DMS79 (cell line): ENCODE measurements at regions not wholly inside any gene's neighbourhood (a gene's known extent, or its start where the extent isn't known, plus 50 kb on each side); places are given as distances from the start of the nearest gene placed in this dataset.

Experiments used
- DNase-seq: peaks from one replicate; lab custom pipeline; 2025; lab: John Stamatoyannopoulos, UW

DNA sequence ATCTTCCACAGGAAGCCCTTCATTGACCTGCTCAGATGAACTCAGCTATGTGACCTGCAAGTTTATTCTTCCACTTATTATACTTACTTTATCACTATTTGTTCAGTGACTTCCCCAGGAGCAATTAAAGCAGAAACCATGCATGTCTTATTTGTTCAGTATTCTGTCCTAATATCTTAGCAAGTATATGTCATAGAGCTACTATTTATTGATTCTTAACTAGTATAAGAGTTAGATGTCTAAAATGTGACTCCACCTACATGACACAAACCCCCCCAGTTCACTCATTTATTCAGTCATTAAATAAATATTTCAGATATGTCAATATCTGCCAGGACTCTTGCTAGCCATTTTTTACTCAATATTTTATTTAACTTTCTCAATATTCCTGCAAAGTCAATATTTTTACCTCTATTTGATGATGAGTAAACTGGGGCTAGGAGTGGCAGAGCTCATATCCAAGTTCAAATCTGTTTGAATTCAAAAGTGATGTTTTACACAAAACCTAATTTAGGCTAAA, 469.0 kb upstream of the USP24 start:
- no peak for DNase-seq

DNA sequence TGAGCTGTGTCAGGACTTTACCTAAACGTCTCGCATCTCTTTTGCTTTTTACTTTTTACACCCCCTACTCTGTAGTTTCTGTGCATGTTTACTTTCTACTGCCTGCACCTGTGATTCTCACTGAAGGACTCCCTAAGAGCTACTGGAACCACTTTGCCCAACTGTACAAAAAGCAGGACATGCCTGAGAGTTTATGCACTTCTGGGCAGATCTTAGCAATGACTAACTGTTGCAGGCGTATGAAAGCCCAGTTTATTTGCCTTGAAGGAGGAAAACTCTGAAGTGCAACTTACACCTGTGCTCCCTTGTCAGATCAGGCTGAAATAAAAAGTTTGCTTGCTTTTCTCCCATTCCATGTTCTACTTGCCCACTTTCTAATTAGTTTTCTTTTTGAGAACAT, 467.0 kb upstream of the USP24 start:
- DNase-seq, result peak; percentile 17

DNA sequence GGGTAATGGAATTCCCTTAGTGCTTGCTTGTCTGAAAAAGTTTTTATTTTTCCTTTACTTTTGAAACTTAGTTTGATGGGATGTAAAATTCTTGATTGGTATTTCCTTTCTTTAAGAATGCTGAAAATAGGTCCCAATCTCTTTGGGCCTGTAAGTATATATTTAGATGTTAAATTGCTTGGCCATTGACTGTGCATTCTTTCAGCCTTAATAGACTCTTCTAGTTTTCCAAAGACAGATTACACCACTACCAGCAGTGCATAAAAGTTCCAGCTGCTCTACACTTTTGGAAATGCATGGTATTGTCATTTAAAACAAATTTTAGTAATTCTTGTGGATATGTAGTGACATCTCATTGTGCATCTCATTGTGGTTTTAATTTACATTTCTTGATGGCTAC, 464.8 kb upstream of the USP24 start:
- DNase-seq, result no peak

DNA sequence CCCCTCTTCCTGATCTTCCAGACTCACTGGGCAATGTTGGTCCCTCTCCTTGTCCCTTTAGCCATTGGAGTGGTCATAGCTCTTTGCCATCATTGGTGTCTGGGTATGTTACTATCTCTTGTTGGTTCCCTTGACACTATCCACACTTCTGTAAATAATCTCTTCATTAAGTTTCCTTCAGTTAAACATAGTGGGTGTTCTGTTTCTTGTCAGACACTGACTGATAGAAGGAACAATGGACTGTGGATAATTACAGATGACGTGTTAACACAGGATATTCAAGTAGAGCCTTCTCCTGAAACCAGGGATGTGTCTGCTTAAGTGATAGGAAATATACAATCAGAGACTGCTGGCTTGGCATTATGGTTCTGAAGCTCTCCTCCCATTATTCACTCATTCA, 458.3 kb upstream of the USP24 start:
- DNase-seq, result no peak

DNA sequence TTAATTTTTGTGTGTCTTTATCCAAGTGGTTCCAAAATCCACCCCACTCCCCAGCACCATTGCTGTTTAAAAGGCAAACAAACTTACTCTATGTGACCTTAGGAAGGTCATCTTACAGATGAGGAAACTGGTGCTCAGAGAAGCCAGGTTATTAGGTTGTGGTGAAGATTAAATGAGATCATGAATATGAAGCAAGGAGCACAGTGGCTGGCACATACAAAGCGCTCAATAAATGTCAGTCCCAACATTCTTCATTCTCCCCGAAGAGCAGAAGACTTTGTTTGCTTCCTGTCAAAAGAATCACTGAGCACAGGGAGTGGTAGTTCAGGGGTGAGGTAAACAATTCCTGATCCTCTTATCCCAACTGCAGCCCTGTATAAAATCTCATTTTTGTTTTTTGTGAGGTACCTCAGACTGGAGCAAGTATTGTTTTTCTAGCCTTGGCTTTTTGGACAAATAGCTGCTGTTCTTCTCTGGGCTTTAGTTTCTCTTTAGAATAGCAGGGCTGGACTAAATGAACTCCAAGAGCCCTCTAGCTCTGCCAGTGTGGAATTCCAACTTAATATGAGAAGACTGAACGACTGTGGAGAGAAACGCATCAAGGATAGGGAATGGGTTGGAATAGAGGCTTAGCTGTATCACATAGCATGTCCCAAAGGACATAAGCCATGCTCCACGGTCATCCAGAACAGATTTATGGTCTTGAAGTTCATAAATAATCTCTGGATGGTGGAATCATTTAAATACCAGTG, 455.3 kb upstream of the USP24 start:
- no peak for DNase-seq

DNA sequence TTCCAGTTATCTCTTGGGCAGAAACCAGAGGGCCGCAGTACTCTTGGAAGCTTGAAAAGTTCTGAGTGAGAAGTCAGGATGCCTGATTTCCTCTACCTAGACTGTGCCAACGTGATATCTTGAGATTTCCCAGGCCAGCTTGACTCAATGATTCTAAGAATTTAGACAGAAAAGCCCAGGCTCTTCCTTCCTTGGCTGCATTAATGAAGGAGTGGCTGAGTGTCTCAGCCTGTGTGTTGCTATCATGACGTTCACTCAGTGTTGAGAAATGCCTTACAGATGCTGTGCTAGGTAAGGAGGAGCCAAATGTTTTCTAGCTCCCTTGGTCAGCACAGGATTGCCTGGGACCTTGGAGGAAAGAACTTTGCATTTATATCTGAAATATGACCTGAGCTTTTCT, 454.1 kb upstream of the USP24 start:
- no peak for DNase-seq

DNA sequence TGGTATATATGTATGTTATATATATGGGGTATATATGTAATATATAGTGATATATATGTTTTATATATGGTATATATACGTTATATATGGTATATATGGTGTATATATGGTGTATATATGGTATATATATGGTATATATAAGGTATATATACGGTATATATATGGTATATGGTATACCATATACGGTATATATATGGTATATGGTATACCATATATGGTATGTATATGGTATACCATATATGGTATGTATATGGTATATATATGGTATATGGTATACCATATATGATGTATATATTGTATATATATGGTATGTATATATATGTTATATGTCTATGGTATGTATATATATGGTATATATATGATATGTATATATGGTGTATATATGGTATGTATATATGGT, 447.7 kb upstream of the USP24 start:
- DNase-seq, result no peak

DNA sequence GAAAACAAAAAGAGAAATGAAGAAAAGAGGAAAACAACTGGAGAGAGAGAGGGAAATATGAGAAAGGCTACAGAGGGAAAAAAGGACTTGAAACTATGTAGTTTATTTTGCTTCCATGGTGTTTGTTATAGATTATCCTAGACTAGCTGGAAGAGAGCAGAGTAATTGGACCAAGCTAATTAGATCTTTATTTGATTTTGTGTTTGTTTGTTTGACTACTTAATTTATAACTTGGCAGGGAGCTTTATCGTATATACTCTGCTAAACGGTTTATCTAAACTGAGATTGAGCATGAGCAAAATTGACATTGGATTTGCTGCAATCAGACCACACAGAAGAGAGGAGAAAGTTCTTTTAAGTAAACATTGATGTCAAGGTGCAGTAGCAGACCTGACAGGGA, 443.8 kb upstream of the USP24 start:
- DNase-seq, result no peak

DNA sequence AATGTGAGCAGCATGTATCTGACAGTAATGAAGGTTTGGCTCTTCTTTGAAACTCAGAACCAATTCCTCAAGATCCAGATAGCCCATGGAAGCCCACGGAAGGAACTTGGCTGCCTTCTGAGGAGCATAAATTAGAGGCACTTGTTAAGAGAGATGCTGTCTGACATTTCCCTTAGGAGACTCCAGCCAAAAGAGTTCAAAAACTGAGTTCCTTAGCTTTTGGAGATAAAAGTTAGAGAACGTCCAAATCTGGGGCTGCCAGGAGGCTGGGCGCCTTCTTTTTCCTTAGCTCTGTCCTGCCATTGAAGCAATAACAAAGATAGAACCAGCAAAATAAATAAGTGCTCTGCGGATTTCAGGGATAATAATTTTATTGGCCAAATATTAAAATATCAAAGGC, 439.6 kb upstream of the USP24 start:
- DNase-seq, result no peak

DNA sequence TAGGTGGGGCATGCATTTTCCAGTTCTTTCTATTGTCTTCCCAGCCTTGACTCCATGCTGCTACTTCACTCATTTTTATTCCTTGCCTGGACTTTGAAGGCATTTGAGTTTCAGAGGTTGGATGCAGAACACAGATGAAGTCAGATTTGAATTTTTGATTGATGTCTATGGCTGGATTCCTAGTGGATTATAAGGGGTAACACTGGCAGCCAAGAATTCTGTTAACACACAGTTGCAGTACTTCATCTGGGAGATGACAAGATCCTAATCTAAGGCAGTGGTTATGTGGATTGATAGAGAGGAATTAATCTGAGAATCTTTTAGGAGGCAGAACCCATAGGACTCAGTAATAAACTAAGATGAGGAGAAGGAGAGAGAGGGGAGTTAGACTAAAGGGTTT, 439.0 kb upstream of the USP24 start:
- DNase-seq, result no peak

DNA sequence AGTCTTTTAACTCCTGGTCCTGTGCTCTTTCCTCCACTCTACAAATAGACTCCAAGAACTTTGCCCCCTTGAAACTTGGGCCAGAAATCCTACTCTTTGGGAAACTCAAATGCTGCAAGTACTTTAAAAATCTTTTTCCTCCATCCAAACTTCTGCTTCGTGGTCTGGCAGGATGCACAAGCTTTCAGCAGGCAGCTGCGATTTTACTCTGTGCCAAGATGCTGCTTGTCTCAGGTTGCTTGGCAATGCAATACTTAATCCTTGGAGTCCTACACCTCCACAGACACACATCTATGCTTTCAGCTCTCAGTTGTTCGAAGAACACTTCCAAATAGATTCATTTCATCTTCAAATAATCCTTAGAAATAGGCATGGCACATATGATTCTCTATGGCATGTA, 435.3 kb upstream of the USP24 start:
- no peak for DNase-seq

DNA sequence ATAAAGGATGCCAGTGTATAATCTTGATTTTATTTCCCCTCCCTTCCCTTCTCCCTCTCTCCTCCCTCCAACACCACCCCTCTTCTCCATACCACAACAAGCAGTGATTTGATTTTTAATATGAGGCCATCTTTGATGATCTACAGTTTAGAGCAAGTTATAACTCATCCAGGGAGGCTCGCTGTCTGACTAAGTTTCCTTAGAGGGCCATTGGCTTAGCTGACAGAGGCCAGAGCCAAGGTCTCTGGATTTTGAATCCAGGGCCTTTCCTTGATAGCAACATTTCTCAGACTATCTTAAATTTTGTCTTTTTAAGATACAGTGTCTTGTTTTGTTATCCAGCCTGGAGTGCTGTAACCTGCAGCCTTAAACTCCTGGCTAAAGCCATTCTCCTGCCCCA, 431.0 kb upstream of the USP24 start:
- DNase-seq, result no peak

DNA sequence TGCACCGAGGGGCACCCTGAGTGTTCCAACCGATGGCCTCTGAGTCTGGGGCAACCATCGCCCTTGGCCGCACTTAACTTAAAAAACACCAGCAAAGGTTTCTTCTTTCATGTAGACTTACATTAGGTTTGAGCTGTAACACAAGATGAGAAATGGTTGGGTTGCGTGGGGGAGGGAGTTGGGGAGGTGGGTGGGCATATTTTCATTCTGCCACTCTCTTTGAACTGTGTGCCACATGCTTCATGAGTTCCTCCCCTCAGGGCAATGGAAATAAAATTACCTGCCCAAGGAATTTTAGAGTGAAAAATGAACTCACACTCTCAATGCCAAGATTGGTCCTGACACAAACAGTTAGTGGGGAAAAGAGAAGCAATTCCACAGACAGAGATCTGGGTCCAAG, 430.1 kb upstream of the USP24 start:
- no peak for DNase-seq

DNA sequence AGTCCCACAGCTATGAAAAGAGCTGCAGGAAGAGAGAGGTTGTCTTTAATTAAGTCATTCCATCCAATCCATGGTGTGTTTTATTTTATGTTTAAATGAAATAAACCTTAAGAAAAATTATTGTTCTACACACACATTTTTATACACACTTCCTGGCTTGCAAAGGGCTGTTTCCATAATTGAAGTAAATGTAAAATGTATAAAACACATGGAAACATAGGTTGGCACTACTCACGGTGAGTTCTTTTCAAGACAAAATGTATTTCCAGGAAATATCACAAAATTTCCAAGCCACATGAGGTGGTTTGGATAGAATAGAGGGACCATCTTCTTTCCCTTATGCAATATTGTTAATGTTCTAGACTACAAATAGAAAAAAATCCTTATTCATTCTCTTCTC, 426.8 kb upstream of the USP24 start:
- no peak for DNase-seq

DNA sequence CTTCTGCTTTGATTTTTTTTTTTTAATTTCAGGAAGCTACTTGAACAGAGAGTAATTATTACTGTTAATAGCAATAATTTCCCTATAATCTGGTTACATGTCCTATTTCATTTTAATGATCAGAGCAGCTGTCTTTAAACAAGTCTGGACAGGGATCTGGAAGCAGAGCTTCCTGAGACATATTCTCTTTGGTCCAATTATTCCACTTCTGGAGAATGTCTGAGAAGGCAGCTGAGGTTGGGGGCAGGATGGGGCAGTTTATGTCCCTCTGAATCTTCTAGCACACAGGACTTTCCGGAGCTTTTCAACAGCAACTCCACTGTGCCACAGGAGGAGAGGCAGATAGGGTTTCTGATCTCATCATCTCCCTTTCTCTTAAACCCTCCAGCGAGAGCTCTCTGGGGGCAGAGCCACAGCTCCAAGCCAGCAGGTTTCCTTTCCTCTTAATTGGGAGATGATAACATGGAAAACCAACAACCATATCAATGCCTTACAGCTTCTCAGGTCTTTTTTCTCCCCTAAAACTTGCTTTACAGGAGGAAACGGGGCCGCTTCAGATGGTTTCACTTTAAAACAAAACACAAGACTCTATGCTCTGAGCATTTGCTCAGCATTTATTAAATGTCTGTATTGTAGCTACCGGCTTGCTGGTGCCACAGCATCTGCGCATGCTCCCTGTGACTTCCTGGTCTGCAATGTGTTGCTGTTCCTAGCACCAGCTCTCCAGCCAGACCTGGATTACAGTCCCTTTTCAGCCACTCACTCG, 425.7 kb upstream of the USP24 start:
- no peak for DNase-seq

DNA sequence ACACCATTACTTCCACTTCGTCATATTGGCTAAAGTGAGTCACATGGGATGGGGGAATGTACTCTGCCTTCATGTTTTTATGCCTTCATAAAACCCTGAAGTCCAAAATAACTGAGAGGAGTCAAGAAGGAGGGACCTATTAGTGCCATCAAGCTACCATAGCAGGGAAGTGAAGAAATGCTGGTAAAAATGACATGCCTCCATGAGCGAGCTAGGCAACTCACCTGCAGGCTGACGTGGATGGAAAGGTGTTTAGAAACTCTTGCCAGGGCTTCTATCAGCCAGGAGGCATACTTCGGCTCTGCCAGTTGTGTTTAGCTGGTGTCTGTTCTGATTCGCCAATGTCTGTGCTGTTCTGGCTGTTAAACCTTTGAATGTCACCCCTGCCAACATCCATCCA, 424.4 kb upstream of the USP24 start:
- no peak for DNase-seq

DNA sequence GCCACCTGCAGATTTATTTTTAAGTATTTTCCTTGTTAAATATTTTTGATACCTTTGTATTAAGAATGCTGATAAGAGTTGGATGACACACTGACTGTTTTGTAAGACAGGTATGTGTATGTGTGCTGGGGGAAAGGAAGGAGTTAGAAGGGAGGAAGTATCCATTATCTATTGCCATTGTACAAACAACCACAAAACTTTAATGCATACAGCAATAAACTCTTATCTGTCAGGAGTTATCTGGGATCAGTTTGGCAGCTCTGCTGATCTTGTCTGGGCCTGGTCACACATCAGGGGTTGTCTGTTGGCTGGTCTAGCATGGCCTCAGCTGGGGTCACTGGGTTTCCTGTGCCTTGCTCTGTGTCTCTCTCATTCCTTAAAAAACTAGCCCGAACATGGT, 423.9 kb upstream of the USP24 start:
- DNase-seq, result no peak

DNA sequence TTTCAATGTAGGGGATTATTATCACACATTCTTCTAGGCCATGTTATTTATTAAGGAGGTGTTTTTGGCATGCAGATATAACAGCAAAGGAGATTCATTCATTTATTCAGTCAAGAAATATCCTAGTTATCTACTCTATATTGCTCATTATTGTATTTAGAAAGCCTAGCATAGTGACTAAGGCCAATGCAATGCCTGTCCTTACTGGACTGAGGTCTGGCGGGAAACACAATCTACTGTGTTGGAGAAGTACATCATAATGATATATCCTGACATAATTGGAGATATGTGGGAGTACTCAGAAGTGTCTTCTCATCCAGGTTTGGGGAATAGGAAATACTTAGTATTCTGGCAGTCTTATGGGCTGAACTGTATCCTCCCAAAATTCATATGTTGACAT, 421.5 kb upstream of the USP24 start:
- DNase-seq, result no peak

DNA sequence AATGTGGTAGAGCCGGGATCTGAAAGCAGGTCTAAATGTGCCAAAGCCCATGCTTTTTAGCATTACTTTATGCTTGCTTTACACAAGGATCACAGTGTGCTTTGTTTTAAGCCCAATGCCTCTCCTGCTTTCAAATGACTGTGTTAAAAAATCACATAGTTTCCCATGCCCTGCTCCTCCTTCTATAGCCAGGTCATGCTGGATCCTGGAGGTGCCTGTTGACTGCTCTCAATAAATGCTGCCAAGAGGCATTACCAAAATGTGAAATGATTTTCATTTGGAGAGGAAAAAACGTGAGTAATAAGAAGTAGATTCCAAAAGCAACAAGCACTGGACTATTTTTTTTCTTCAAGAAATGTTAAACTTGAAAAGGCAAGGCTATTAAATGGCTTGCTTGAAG, 420.7 kb upstream of the USP24 start:
- no peak for DNase-seq

DNA sequence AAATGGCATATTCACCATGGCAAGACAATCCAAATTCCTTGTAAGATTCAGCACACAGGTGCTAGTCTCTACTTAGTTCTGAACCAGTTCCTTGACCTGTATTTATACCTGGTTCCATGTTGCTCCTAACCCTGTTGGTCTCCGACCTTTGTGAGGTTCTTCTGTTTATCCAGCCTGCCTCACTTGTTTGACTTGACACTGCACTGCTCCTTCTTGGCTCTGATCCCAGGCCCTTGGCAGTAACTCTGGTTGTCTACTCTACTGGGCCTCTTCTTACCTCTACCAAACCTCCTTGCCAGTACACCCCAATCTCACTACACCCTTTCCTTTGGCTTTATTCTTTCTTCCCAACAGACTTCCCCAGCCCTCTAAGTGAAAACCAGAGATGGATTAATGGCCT, 419.4 kb upstream of the USP24 start:
- DNase-seq, result no peak

DNA sequence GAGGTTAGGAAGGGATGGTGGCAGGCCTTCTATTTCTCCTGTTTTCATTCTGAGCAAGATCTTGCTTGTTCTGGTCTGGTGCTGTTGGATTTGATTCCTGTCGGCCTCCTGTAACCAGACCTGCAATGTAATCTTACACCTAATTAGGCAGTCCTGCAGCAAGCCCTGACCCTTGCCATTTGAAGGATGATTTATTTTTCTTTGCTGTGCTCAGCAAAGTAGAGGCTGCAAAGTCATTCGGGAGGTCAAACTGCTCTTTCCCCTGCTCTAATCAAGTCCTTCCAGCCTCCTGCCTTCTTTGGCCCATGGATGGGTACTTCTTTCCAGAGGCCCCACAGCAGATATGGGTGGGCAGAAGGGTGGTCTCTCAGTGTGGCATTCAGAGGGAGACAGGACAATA, 417.7 kb upstream of the USP24 start:
- DNase-seq, result no peak

DNA sequence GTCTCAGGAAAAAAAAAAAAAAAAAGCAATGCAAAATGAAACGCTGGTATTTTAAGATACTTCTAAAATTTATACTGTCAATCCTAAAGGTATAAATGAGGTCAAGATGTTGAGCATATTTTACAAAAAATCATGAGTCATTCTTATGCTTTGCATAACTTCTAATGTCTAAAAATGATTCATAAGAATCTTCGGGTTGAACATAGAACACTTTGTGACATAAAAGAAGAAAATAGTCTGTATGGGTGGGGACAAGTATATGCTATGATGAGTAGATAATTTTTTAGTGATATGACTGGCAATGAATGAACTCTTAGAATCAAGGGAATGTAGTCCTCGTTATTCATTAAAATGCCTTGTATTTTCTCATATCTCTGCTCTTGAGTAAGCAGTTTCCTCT, 416.9 kb upstream of the USP24 start:
- DNase-seq, result no peak

DNA sequence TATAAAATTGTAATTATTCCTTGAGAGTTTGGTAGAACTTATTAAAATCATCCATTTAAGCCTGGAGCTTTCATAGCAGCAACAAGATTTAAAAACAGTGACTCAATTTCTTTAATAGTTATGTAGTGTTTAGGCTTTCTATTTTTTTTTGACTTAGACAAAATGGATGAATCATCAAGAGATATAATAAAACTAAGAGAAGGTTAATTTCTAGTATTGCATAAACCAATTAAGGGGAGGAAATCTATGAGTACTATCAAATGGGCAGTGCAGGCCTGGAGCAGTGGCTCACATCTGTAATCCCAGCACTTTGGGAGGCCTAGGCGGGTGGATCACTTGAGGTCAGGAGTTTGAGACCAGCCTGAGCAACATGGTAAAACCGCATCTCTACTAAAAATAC, 416.3 kb upstream of the USP24 start:
- DNase-seq, result no peak

DNA sequence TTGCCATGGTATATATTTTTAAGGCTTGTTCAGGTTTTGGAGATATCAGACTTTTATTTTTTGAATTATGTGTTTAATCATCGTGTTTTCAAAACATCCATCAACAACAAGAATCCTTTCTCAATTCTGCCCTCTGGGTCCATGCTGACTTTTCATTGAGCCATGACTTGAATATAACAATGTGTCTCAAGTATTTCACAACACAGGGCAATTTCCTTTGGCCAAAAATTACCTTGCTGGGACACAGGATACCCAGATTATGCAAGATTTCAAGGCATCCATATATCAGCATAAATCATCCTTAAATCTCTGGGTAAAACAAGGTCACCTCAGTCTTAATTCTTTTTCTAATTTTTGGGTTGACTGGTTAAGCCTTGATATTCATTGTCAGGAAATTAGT, 411.2 kb upstream of the USP24 start:
- DNase-seq, result no peak
